ENCODE measurements at regions not wholly inside any gene's neighbourhood (a gene's known extent, or its start where the extent isn't known, plus 50 kb on each side); places are given as distances from the start of the nearest gene placed in this dataset.

DNA sequence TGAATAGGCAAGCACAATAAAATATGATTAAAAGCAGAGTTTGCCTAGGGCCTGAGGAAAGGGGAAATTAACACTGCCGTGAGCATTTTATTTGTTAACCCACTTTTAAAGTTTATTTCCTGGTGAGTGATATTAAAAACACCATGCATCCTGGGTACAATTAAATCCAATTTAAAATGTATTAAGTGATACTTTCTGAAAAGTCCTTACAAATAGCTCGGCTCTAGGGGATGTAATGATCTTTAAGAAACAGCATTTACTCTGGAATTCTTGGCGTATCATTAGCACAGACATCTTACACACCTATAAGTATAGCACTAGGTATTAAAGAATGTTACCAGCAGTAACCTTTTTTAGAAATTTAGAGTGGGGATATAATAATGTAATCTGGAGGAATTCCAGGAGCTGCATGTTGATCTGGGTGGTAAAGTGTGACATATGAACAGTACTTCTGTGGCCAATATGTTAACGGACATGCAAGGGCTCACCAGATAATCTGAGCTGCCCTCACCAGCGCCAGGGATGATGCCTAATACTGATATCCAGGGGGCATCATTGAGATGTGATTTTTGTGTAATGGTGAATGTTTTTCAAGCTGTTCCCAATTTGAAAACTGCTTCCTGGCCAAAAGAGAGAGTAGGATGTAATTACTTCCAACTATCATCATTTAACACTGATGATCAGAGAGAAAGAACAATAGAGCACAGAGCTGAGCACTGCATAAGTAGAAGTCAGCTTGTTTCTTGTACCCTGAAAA is 235.9 kb downstream of the DSEL start:
- TF ChIP-seq EP300 (IDR thresholded peaks at IDR 0.05; ENCODE audit: borderline replicate concordance) (no peak), TCF12 (IDR thresholded peaks at IDR 0.05; ENCODE audit: low read depth) (no peak), RAD21 (IDR thresholded peaks at IDR 0.05; ENCODE audit: low read depth) (no peak), TEAD4 (IDR thresholded peaks at IDR 0.05) (no peak), FOXM1 (IDR thresholded peaks at IDR 0.05; ENCODE audit: borderline replicate concordance, low read depth) (no peak)
- TF ChIP-seq, protein P1, sequence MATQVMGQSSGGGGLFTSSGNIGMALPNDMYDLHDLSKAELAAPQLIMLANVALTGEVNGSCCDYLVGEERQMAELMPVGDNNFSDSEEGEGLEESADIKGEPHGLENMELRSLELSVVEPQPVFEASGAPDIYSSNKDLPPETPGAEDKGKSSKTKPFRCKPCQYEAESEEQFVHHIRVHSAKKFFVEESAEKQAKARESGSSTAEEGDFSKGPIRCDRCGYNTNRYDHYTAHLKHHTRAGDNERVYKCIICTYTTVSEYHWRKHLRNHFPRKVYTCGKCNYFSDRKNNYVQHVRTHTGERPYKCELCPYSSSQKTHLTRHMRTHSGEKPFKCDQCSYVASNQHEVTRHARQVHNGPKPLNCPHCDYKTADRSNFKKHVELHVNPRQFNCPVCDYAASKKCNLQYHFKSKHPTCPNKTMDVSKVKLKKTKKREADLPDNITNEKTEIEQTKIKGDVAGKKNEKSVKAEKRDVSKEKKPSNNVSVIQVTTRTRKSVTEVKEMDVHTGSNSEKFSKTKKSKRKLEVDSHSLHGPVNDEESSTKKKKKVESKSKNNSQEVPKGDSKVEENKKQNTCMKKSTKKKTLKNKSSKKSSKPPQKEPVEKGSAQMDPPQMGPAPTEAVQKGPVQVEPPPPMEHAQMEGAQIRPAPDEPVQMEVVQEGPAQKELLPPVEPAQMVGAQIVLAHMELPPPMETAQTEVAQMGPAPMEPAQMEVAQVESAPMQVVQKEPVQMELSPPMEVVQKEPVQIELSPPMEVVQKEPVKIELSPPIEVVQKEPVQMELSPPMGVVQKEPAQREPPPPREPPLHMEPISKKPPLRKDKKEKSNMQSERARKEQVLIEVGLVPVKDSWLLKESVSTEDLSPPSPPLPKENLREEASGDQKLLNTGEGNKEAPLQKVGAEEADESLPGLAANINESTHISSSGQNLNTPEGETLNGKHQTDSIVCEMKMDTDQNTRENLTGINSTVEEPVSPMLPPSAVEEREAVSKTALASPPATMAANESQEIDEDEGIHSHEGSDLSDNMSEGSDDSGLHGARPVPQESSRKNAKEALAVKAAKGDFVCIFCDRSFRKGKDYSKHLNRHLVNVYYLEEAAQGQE (IDR thresholded peaks at IDR 0.05; ENCODE audit: low read depth), result no peak
